OCI-LY3 (cell line): ENCODE measurements at regions not wholly inside any gene's neighbourhood (a gene's known extent, or its start where the extent isn't known, plus 50 kb on each side); places are given as distances from the start of the nearest gene placed in this dataset.

Source experiments
- H2AFZ ChIP-seq: fragments of 200-600, 300-600 bp; shearing (Covaris generic); 2 replicates; pipeline ENCODE4 v1.6.0; 2014; ENCODE audit warnings: antibody characterized with exemption, low read depth, low read length
- H3K27ac ChIP-seq: fragments of 200-600, 300-600 bp; sonication (generic); 2 replicates; pipeline ENCODE4 v1.5.1; 2014; ENCODE audit warnings: mild to moderate bottlenecking, low read length, moderate library complexity, mixed read lengths
- H3K27me3 ChIP-seq: fragments of 200-600, 300-600 bp; sonication (generic); 2 replicates; pipeline ENCODE4 v1.6.1; 2014; ENCODE audit warnings: low read depth, low read length, mixed read lengths
- H3K36me3 ChIP-seq: fragments of 200-600, 300-600 bp; sonication (generic); replicated peaks from 2 replicates; pipeline ENCODE3; 2014; ENCODE audit warnings: low read depth, low read length, mixed read lengths
- H3K4me1 ChIP-seq: fragments of 300-600, 200-600 bp; sonication (generic); 2 replicates; pipeline ENCODE4 v1.6.1; 2014; ENCODE audit warnings: low read length, mixed read lengths
- H3K4me2 ChIP-seq: fragments of 200-600, 300-600 bp; sonication (generic); 2 replicates; pipeline ENCODE4 v1.6.1; 2014; ENCODE audit warnings: low read length, mixed read lengths
- H3K4me3 ChIP-seq: fragments of 300-600, 200-600 bp; sonication (generic); 2 replicates; pipeline ENCODE4 v1.5.1; 2014; ENCODE audit warnings: antibody characterized with exemption, mild to moderate bottlenecking, low read length, moderate library complexity
- H3K79me2 ChIP-seq: fragments of 300-600, 200-600 bp; shearing (Covaris generic); 2 replicates; pipeline ENCODE4 v1.6.1; 2014; ENCODE audit warnings: mild to moderate bottlenecking, low read length, mixed read lengths
- H3K9ac ChIP-seq: fragments of 300-600, 200-600 bp; shearing (Covaris generic); 2 replicates; pipeline ENCODE4 v1.6.0; 2014; ENCODE audit warnings: mild to moderate bottlenecking, low read length, moderate library complexity
- H3K9me3 ChIP-seq: fragments of 200-600, 300-600 bp; shearing (Covaris generic); 2 replicates; pipeline ENCODE4 v1.6.1; 2014; ENCODE audit warnings: low read length, mixed read lengths; ENCODE audit not compliant: insufficient read depth
- H4K20me1 ChIP-seq: fragments of 200-600, 300-600 bp; sonication (generic); 2 replicates; pipeline ENCODE4 v1.6.1; 2016; ENCODE audit warnings: low read length, mixed read lengths; ENCODE audit not compliant: insufficient read depth
- EZH2phosphoT487 ChIP-seq: fragments of 200-600 bp; shearing (Covaris generic); IDR thresholded peaks from 2 replicates; pipeline ENCODE4 v1.6.1; 2018; ENCODE audit warnings: antibody characterized with exemption, mixed run types, low read depth
- TF ChIP-seq, protein P1 (sequence below): fragments of 200-600, 300-600 bp; sonication (generic); IDR thresholded peaks from 2 replicates; pipeline ENCODE4 v1.5.1; 2014; ENCODE audit warnings: antibody characterized with exemption, low read length, low read depth

DNA sequence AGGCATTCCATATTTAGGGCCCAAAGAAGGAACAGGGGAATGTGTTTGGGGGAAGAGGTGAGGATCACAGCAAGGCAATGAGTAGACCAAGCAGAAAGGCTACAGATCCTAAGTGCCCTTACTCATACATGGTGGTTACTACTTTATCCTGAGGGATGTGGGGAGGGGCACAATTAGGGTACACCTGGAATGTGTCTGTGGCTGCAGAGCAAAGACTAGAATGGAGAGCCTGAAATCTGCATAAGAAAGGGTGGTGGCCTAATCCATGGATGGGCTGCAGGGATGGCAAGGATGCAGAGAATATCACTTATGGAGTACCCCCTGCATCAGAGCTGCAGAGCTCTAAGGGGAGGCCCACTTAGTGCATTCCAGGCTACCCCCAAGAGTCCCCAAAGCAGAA, 352.6 kb upstream of the TRPC7 start:
- H3K9ac ChIP-seq, result no peak overlapping the region
- no peaks in the 10 kb centered on the region for H3K36me3 ChIP-seq
- no peak overlapping the region for H3K4me3 ChIP-seq
- H4K20me1 ChIP-seq, result no peaks in the 10 kb centered on the region
- H3K9me3 ChIP-seq, result no peaks in the 10 kb centered on the region
- H3K27me3 ChIP-seq, result no peaks in the 10 kb centered on the region
- no peaks in the 10 kb centered on the region for H3K4me1 ChIP-seq
- no peak overlapping the region for H3K4me2 ChIP-seq
- no peak overlapping the region for H3K27ac ChIP-seq
- H2AFZ ChIP-seq, result no peak overlapping the region
- no peak for TF ChIP-seq EZH2phosphoT487
- TF ChIP-seq, protein P1, sequence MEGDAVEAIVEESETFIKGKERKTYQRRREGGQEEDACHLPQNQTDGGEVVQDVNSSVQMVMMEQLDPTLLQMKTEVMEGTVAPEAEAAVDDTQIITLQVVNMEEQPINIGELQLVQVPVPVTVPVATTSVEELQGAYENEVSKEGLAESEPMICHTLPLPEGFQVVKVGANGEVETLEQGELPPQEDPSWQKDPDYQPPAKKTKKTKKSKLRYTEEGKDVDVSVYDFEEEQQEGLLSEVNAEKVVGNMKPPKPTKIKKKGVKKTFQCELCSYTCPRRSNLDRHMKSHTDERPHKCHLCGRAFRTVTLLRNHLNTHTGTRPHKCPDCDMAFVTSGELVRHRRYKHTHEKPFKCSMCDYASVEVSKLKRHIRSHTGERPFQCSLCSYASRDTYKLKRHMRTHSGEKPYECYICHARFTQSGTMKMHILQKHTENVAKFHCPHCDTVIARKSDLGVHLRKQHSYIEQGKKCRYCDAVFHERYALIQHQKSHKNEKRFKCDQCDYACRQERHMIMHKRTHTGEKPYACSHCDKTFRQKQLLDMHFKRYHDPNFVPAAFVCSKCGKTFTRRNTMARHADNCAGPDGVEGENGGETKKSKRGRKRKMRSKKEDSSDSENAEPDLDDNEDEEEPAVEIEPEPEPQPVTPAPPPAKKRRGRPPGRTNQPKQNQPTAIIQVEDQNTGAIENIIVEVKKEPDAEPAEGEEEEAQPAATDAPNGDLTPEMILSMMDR, result no peak
- no peaks in the 10 kb centered on the region for H3K79me2 ChIP-seq

GRCh38 chr5:136714286-136714685, 348.9 kb upstream of the TRPC7 start:
- Histone ChIP-seq H3K9ac (no peak overlapping the region), H3K36me3 (no peaks in the 10 kb centered on the region), H3K27me3 (no peaks in the 10 kb centered on the region), H3K27ac (no peak overlapping the region), H4K20me1 (no peaks in the 10 kb centered on the region), H3K4me2 (no peak overlapping the region), H3K79me2 (no peaks in the 10 kb centered on the region), H3K9me3 (no peaks in the 10 kb centered on the region), H3K4me3 (no peak overlapping the region), H2AFZ (no peak overlapping the region), H3K4me1 (no peaks in the 10 kb centered on the region)
- TF ChIP-seq, protein P1, result no peak
- no peak for TF ChIP-seq EZH2phosphoT487

DNA sequence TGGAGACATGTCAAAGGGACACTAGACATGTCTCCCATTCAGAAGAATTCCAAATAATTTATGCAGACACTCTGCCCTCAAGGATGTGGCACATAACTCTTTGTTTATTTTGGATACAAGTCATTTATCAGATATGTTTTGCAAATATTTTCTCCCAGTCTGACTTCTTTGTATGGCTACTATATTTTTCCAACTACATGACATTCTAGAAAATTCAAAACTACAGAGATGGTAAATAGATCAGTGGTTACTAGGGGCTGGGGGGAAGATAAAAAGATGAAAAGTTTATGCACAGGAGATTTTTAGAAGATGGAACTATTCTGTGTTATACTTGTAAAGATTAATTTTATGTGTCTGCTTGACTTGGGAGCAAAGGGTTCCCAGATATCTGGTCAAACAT, 347.3 kb upstream of the TRPC7 start:
- Histone ChIP-seq H3K4me2 (no peak overlapping the region), H2AFZ (no peak overlapping the region), H3K9me3 (no peaks in the 10 kb centered on the region), H3K4me1 (no peaks in the 10 kb centered on the region), H3K9ac (no peak overlapping the region), H3K27me3 (no peaks in the 10 kb centered on the region), H4K20me1 (no peaks in the 10 kb centered on the region), H3K27ac (no peak overlapping the region), H3K4me3 (no peak overlapping the region), H3K36me3 (no peaks in the 10 kb centered on the region), H3K79me2 (no peaks in the 10 kb centered on the region)
- TF ChIP-seq, protein P1, result no peak
- TF ChIP-seq EZH2phosphoT487, result no peak

- H2AFZ ChIP-seq, result no peak overlapping the region
- H3K9me3 ChIP-seq, result no peaks in the 10 kb centered on the region
- H3K4me3 ChIP-seq, result no peak overlapping the region
- no peak overlapping the region for H3K9ac ChIP-seq
- H3K27ac ChIP-seq, result no peak overlapping the region
- H3K27me3 ChIP-seq, result no peaks in the 10 kb centered on the region
- no peaks in the 10 kb centered on the region for H3K79me2 ChIP-seq
- H3K4me2 ChIP-seq, result no peak overlapping the region
- H3K36me3 ChIP-seq, result no peaks in the 10 kb centered on the region
- TF ChIP-seq, protein P1, result no peak
- no peak for TF ChIP-seq EZH2phosphoT487
- H4K20me1 ChIP-seq, result no peaks in the 10 kb centered on the region
- no peaks in the 10 kb centered on the region for H3K4me1 ChIP-seq
Observed at GRCh38 chr5:136710834-136711233, 345.5 kb upstream of the TRPC7 start.
